HG03103 (cell line): ENCODE measurements at regions not wholly inside any gene's neighbourhood (a gene's known extent, or its start where the extent isn't known, plus 50 kb on each side); places are given as distances from the start of the nearest gene placed in this dataset.

Experiments
- ATAC-seq: cut with Tn5 transposase; IDR thresholded peaks from one replicate; pipeline ENCODE4 v1.9.1; 2021; ENCODE audit warnings: low read depth; ENCODE audit not compliant: unreplicated experiment

- no peak for ATAC-seq
Measured at GRCh38 chr6:81694855-81695254, 57.6 kb downstream of the TENT5A start.

GRCh38 chr6:81694207-81694606, 58.3 kb downstream of the TENT5A start:
- no peak for ATAC-seq

GRCh38 chr6:81693266-81693665, 59.2 kb downstream of the TENT5A start:
- ATAC-seq = no peak

GRCh38 chr6:81690073-81690472, 62.4 kb downstream of the TENT5A start:
- no peak for ATAC-seq

GRCh38 chr6:81689580-81689979, 62.9 kb downstream of the TENT5A start:
- no peak for ATAC-seq

GRCh38 chr6:81683912-81684311, 68.6 kb downstream of the TENT5A start:
- no peak for ATAC-seq

- ATAC-seq = no peak
Measured at GRCh38 chr6:81682858-81683620, 69.4 kb downstream of the TENT5A start.

GRCh38 chr6:81682235-81682795, 70.2 kb downstream of the TENT5A start:
- no peak for ATAC-seq

GRCh38 chr6:81669445-81669844, 83.0 kb downstream of the TENT5A start:
- no peak for ATAC-seq

- no peak for ATAC-seq
Measured at GRCh38 chr6:81668615-81669047, 83.8 kb downstream of the TENT5A start.

- ATAC-seq = no peak
Measured at GRCh38 chr6:81666481-81666880, 86.0 kb downstream of the TENT5A start.

GRCh38 chr6:81656231-81656630, 96.2 kb downstream of the TENT5A start:
- no peak for ATAC-seq

GRCh38 chr6:81655696-81656095, 96.8 kb downstream of the TENT5A start:
- ATAC-seq = no peak

GRCh38 chr6:81648502-81648901, 104.0 kb downstream of the TENT5A start:
- ATAC-seq = no peak

- no peak for ATAC-seq
Measured at GRCh38 chr6:81643156-81643555, 109.3 kb downstream of the TENT5A start.

GRCh38 chr6:81640891-81641290, 111.6 kb downstream of the TENT5A start:
- ATAC-seq = no peak

GRCh38 chr6:81640126-81640525, 112.4 kb downstream of the TENT5A start:
- ATAC-seq = no peak

- no peak for ATAC-seq
Measured at GRCh38 chr6:81638366-81638765, 114.1 kb downstream of the TENT5A start.

GRCh38 chr6:81636930-81637568, 115.4 kb downstream of the TENT5A start:
- ATAC-seq = no peak

GRCh38 chr6:81634155-81634880, 118.2 kb downstream of the TENT5A start:
- no peak for ATAC-seq

- no peak for ATAC-seq
Measured at GRCh38 chr6:81633391-81633790, 119.1 kb downstream of the TENT5A start.
